ENCODE measurements at regions not wholly inside any gene's neighbourhood (a gene's known extent, or its start where the extent isn't known, plus 50 kb on each side); places are given as distances from the start of the nearest gene placed in this dataset.

DNA sequence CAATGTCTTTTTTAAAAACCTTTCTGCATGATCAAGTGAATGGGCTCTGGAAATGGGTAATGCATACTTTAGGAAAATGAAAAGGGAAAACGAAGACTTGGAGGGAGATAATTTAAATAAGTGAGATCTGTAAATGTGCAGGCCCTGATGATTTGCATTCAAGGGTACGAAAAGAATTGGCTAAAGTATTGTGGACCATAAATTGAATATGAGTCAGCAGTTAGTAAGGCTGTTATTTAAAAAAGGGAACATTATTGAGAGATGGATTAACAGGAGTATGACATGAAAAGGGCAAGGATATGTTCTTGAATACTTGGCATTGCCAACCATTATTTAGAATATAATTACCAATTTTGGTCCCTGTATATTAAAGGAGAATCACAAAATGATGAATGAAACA is 125.5 kb downstream of the GPAT3 start:
- Mint-ChIP-seq H3K4me3 (ENCODE audit: unreplicated experiment) (no peak overlapping the region), H3K27me3 (ENCODE audit: insufficient read depth, unreplicated experiment) (peaks cover 39% of the 10 kb centered on the region), H3K36me3 (ENCODE audit: insufficient read depth, unreplicated experiment) (no peaks in the 10 kb centered on the region), H3K27ac (ENCODE audit: low read depth, unreplicated experiment) (no peak overlapping the region), H3K9me3 (ENCODE audit: unreplicated experiment) (no peaks in the 10 kb centered on the region), H3K4me1 (ENCODE audit: insufficient read depth, unreplicated experiment) (no peaks in the 10 kb centered on the region)
- CTCF ChIA-PET, result no interaction called here
- TF ChIP-seq, protein P1, sequence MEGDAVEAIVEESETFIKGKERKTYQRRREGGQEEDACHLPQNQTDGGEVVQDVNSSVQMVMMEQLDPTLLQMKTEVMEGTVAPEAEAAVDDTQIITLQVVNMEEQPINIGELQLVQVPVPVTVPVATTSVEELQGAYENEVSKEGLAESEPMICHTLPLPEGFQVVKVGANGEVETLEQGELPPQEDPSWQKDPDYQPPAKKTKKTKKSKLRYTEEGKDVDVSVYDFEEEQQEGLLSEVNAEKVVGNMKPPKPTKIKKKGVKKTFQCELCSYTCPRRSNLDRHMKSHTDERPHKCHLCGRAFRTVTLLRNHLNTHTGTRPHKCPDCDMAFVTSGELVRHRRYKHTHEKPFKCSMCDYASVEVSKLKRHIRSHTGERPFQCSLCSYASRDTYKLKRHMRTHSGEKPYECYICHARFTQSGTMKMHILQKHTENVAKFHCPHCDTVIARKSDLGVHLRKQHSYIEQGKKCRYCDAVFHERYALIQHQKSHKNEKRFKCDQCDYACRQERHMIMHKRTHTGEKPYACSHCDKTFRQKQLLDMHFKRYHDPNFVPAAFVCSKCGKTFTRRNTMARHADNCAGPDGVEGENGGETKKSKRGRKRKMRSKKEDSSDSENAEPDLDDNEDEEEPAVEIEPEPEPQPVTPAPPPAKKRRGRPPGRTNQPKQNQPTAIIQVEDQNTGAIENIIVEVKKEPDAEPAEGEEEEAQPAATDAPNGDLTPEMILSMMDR (IDR thresholded peaks at IDR 0.05; ENCODE audit: unreplicated experiment), result no peak
- no TSS peak for BruUV-seq (replicated peaks)
- intact Hi-C loops (cut with micrococcal nuclease), result no loop called here
- DNase-seq (ENCODE audit: unreplicated experiment), result no peak
- POLR2A ChIA-PET, result interaction anchor here (0.8 kb wide), 1 partner anchor 9 kb away, joined by 3 read pairs; no protein-coding TSS in a partner anchor

DNA sequence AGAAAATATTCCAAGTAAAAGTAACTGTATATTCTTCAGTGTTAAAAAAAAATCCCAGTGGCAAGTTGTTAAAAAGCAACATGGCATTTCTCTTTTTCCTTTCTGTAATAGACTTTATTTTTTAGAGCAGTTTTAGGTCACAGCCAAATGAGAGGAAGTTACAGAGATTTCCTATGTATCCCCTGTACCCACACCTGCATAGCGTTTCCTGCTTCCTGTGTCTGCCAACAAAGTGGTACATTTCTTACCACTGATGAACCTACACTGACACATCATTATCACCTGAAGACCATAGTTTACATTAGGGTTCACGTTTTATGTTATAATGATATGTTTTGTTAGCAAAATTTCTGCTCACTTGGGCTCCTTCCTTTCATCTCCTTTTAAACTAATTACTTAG is 124.7 kb downstream of the GPAT3 start:
- ChIA-PET CTCF (no interaction called here), POLR2A (interaction anchor here (0.8 kb wide), 1 partner anchor 9 kb away, joined by 3 read pairs; no protein-coding TSS in a partner anchor)
- Mint-ChIP-seq H3K4me1 (ENCODE audit: insufficient read depth, unreplicated experiment) (no peaks in the 10 kb centered on the region), H3K27me3 (ENCODE audit: insufficient read depth, unreplicated experiment) (peaks cover 32% of the 10 kb centered on the region), H3K27ac (ENCODE audit: low read depth, unreplicated experiment) (no peak overlapping the region), H3K9me3 (ENCODE audit: unreplicated experiment) (no peaks in the 10 kb centered on the region), H3K4me3 (ENCODE audit: unreplicated experiment) (no peak overlapping the region), H3K36me3 (ENCODE audit: insufficient read depth, unreplicated experiment) (no peaks in the 10 kb centered on the region)
- TF ChIP-seq, protein P1 (IDR thresholded peaks at IDR 0.05; ENCODE audit: unreplicated experiment), result no peak
- DNase-seq (ENCODE audit: unreplicated experiment), result no peak
- intact Hi-C loops (cut with micrococcal nuclease), result no loop called here
- no TSS peak for BruUV-seq (replicated peaks)

- BruUV-seq (replicated peaks), result no TSS peak
- H3K4me1 Mint-ChIP-seq (ENCODE audit: insufficient read depth, unreplicated experiment), result no peaks in the 10 kb centered on the region
- no peaks in the 10 kb centered on the region for H3K36me3 Mint-ChIP-seq (ENCODE audit: insufficient read depth, unreplicated experiment)
- H3K4me3 Mint-ChIP-seq (ENCODE audit: unreplicated experiment), result no peak overlapping the region
- H3K9me3 Mint-ChIP-seq (ENCODE audit: unreplicated experiment), result no peaks in the 10 kb centered on the region
- POLR2A ChIA-PET, result no interaction called here
- H3K27ac Mint-ChIP-seq (ENCODE audit: low read depth, unreplicated experiment), result no peak overlapping the region
- DNase-seq (ENCODE audit: unreplicated experiment), result no peak
- intact Hi-C loops (cut with micrococcal nuclease), result no loop called here
- H3K27me3 Mint-ChIP-seq (ENCODE audit: insufficient read depth, unreplicated experiment), result peaks cover 33% of the 10 kb centered on the region
- TF ChIP-seq, protein P1 (IDR thresholded peaks at IDR 0.05; ENCODE audit: unreplicated experiment), result no peak
- CTCF ChIA-PET, result interaction anchor here (0.7 to 4.6 kb wide), 2 partner anchors 14 to 33 kb away, joined by 3 to 35 read pairs; no protein-coding TSS in a partner anchor
Measured at GRCh38 chr4:83658806-83659205, 122.9 kb downstream of the GPAT3 start.

DNA sequence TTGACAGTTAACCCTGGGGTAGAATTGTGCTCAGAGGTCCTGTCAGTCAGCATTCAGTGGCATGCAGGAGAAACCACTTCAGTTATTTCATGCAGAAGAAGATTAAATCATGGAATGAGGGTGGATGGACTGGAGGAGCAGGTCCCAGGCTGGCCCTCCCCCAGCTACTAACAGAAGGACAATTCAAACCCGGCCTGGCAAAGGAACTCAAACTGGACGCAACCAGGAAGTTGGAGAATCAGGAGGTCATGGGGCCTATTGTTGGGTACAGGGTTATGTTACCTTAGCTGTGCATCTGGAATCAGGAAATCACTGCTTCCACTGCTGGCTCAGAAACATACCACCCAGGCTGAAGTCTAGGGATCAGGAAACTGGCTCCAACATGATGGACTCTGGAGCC is 121.4 kb downstream of the GPAT3 start:
- no peak for DNase-seq (ENCODE audit: unreplicated experiment)
- H3K27me3 Mint-ChIP-seq (ENCODE audit: insufficient read depth, unreplicated experiment), result peaks cover 33% of the 10 kb centered on the region
- TF ChIP-seq, protein P1 (IDR thresholded peaks at IDR 0.05; ENCODE audit: unreplicated experiment), result no peak
- ChIA-PET CTCF (interaction anchor here (4.6 kb wide), 1 partner anchor 12 kb away, joined by 35 read pairs; no protein-coding TSS in a partner anchor), POLR2A (interaction anchor here (0.5 to 1.4 kb wide), 2 partner anchors 11 to 460 kb away, joined by 3 read pairs; no protein-coding TSS in a partner anchor)
- no peak overlapping the region for H3K27ac Mint-ChIP-seq (ENCODE audit: low read depth, unreplicated experiment)
- intact Hi-C loops (cut with micrococcal nuclease), result no loop called here
- no peaks in the 10 kb centered on the region for H3K9me3 Mint-ChIP-seq (ENCODE audit: unreplicated experiment)
- no TSS peak for BruUV-seq (replicated peaks)
- no peaks in the 10 kb centered on the region for H3K36me3 Mint-ChIP-seq (ENCODE audit: insufficient read depth, unreplicated experiment)
- no peak overlapping the region for H3K4me3 Mint-ChIP-seq (ENCODE audit: unreplicated experiment)
- no peaks in the 10 kb centered on the region for H3K4me1 Mint-ChIP-seq (ENCODE audit: insufficient read depth, unreplicated experiment)

Measured in MCF 10A (cell line).